ENCODE measurements at regions not wholly inside any gene's neighbourhood (a gene's known extent, or its start where the extent isn't known, plus 50 kb on each side); places are given as distances from the start of the nearest gene placed in this dataset.
"Not testable (repeated sequence)": the region's sequence is repeated elsewhere in the genome, so short reads cannot be mapped to it uniquely, and the experiment has no call there.

- H3K79me2 ChIP-seq (ENCODE audit: control insufficient read depth, low read length), result no peaks in the 10 kb centered on the region
- H3K4me1 ChIP-seq (ENCODE audit: control insufficient read depth, low read length), result peaks cover 21% of the 10 kb centered on the region
- H4K20me1 ChIP-seq (ENCODE audit: control insufficient read depth, insufficient read depth, low read depth, low read length), result no peaks in the 10 kb centered on the region
- no peaks in the 10 kb centered on the region for H3K36me3 ChIP-seq (ENCODE audit: control insufficient read depth, low read length)
- peak overlapping the region; percentile 23 for H3K4me2 ChIP-seq (ENCODE audit: low read length)
- no peak overlapping the region for H3K4me3 ChIP-seq (ENCODE audit: low read length)
- no peak for TF ChIP-seq EZH2phosphoT487 (IDR thresholded peaks at IDR 0.05; ENCODE audit: borderline replicate concordance, low read length)
- TF ChIP-seq, protein P1, sequence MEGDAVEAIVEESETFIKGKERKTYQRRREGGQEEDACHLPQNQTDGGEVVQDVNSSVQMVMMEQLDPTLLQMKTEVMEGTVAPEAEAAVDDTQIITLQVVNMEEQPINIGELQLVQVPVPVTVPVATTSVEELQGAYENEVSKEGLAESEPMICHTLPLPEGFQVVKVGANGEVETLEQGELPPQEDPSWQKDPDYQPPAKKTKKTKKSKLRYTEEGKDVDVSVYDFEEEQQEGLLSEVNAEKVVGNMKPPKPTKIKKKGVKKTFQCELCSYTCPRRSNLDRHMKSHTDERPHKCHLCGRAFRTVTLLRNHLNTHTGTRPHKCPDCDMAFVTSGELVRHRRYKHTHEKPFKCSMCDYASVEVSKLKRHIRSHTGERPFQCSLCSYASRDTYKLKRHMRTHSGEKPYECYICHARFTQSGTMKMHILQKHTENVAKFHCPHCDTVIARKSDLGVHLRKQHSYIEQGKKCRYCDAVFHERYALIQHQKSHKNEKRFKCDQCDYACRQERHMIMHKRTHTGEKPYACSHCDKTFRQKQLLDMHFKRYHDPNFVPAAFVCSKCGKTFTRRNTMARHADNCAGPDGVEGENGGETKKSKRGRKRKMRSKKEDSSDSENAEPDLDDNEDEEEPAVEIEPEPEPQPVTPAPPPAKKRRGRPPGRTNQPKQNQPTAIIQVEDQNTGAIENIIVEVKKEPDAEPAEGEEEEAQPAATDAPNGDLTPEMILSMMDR (IDR thresholded peaks at IDR 0.05; ENCODE audit: low read depth, low read length, poor library complexity, severe bottlenecking), result no peak
- H3F3A ChIP-seq (ENCODE audit: control insufficient read depth, insufficient read depth), result no peaks in the 10 kb centered on the region
- H3K9me2 ChIP-seq (replicated peaks; ENCODE audit: control insufficient read depth, low read length), result no peaks in the 10 kb centered on the region
- H3K9me3 ChIP-seq (ENCODE audit: control insufficient read depth, insufficient read depth, low read length), result peaks cover 3% of the 10 kb centered on the region; the same call in 1 of the 2 replicates
- H3K27me3 ChIP-seq (ENCODE audit: control insufficient read depth, low read length), result no peaks in the 10 kb centered on the region
- no peak overlapping the region for H3K27ac ChIP-seq (ENCODE audit: low read depth, low read length)
These were observed 192.4 kb upstream of the MYLIP start for GRCh38 chr6:15936503-15936902.

DNA sequence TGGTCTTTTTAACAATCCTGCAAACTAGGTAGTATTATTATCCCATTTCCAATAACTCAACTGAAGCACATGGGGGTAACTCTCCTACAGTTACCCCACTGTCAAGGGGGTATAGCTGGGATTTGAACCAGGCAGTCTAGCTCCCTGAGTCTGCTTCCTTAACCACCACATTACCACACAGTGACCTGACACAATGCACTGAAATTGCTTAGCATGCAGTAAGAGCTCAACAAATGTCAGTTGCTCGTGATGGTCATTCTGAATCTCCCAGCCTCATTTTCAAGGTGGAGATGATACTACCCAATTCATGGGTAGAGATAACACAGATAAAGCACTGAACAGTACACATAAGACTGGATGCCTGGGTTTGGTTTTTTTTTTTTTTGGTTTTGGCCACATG lies 193.2 kb upstream of the MYLIP start:
- no peaks in the 10 kb centered on the region for H3K79me2 ChIP-seq (ENCODE audit: control insufficient read depth, low read length)
- no peaks in the 10 kb centered on the region for H4K20me1 ChIP-seq (ENCODE audit: control insufficient read depth, insufficient read depth, low read depth, low read length)
- H3K4me1 ChIP-seq (ENCODE audit: control insufficient read depth, low read length), result peaks cover 21% of the 10 kb centered on the region
- H3K9me3 ChIP-seq (ENCODE audit: control insufficient read depth, insufficient read depth, low read length), result peaks cover 9% of the 10 kb centered on the region
- no peak overlapping the region for H3K4me3 ChIP-seq (ENCODE audit: low read length)
- TF ChIP-seq, protein P1 (IDR thresholded peaks at IDR 0.05; ENCODE audit: low read depth, low read length, poor library complexity, severe bottlenecking), result no peak
- TF ChIP-seq EZH2phosphoT487 (IDR thresholded peaks at IDR 0.05; ENCODE audit: borderline replicate concordance, low read length), result no peak
- no peaks in the 10 kb centered on the region for H3F3A ChIP-seq (ENCODE audit: control insufficient read depth, insufficient read depth)
- H3K36me3 ChIP-seq (ENCODE audit: control insufficient read depth, low read length), result no peaks in the 10 kb centered on the region
- H3K9me2 ChIP-seq (replicated peaks; ENCODE audit: control insufficient read depth, low read length), result no peaks in the 10 kb centered on the region
- no peak overlapping the region for H3K27ac ChIP-seq (ENCODE audit: low read depth, low read length)
- H3K4me2 ChIP-seq (ENCODE audit: low read length), result no peak overlapping the region
- H3K27me3 ChIP-seq (ENCODE audit: control insufficient read depth, low read length), result no peaks in the 10 kb centered on the region

- H3K4me3 ChIP-seq (ENCODE audit: low read length); H3K27ac ChIP-seq (ENCODE audit: low read depth, low read length); H4K20me1 ChIP-seq (ENCODE audit: control insufficient read depth, insufficient read depth, low read depth, low read length); H3K79me2 ChIP-seq (ENCODE audit: control insufficient read depth, low read length); H3K4me2 ChIP-seq (ENCODE audit: low read length); H3K9me3 ChIP-seq (ENCODE audit: control insufficient read depth, insufficient read depth, low read length); H3F3A ChIP-seq (ENCODE audit: control insufficient read depth, insufficient read depth); H3K36me3 ChIP-seq (ENCODE audit: control insufficient read depth, low read length); H3K27me3 ChIP-seq (ENCODE audit: control insufficient read depth, low read length); H3K9me2 ChIP-seq (replicated peaks; ENCODE audit: control insufficient read depth, low read length); H3K4me1 ChIP-seq (ENCODE audit: control insufficient read depth, low read length): not testable (repeated sequence)
These were observed 197.2 kb upstream of the MYLIP start for GRCh38 chr6:15931697-15932096.

- no peak for TF ChIP-seq EZH2phosphoT487 (IDR thresholded peaks at IDR 0.05; ENCODE audit: borderline replicate concordance, low read length)
- TF ChIP-seq, protein P1 (IDR thresholded peaks at IDR 0.05; ENCODE audit: low read depth, low read length, poor library complexity, severe bottlenecking), result no peak
- no peaks in the 10 kb centered on the region for H3K9me2 ChIP-seq (replicated peaks; ENCODE audit: control insufficient read depth, low read length)
- H3K4me3 ChIP-seq (ENCODE audit: low read length), result no peak overlapping the region
These were observed 198.7 kb upstream of the MYLIP start for GRCh38 chr6:15930207-15930606.

More at GRCh38 chr6:15930207-15930606, 198.7 kb upstream of the MYLIP start:
- H3K27me3 ChIP-seq (ENCODE audit: control insufficient read depth, low read length), result no peaks in the 10 kb centered on the region
- H3K4me1 ChIP-seq (ENCODE audit: control insufficient read depth, low read length), result no peaks in the 10 kb centered on the region
- H3K4me2 ChIP-seq (ENCODE audit: low read length), result no peak overlapping the region
- H3K79me2 ChIP-seq (ENCODE audit: control insufficient read depth, low read length), result no peaks in the 10 kb centered on the region
- no peaks in the 10 kb centered on the region for H3F3A ChIP-seq (ENCODE audit: control insufficient read depth, insufficient read depth)
- peaks cover 8% of the 10 kb centered on the region for H3K9me3 ChIP-seq (ENCODE audit: control insufficient read depth, insufficient read depth, low read length)
- H3K27ac ChIP-seq (ENCODE audit: low read depth, low read length), result no peak overlapping the region
- no peaks in the 10 kb centered on the region for H4K20me1 ChIP-seq (ENCODE audit: control insufficient read depth, insufficient read depth, low read depth, low read length)
- no peaks in the 10 kb centered on the region for H3K36me3 ChIP-seq (ENCODE audit: control insufficient read depth, low read length)

Measured in DOHH2 (cell line).